ENCODE measurements at regions not wholly inside any gene's neighbourhood (a gene's known extent, or its start where the extent isn't known, plus 50 kb on each side); places are given as distances from the start of the nearest gene placed in this dataset.
A peak's percentile ranks its signal among the peaks of the same experiment; 100 is the strongest.

DNA sequence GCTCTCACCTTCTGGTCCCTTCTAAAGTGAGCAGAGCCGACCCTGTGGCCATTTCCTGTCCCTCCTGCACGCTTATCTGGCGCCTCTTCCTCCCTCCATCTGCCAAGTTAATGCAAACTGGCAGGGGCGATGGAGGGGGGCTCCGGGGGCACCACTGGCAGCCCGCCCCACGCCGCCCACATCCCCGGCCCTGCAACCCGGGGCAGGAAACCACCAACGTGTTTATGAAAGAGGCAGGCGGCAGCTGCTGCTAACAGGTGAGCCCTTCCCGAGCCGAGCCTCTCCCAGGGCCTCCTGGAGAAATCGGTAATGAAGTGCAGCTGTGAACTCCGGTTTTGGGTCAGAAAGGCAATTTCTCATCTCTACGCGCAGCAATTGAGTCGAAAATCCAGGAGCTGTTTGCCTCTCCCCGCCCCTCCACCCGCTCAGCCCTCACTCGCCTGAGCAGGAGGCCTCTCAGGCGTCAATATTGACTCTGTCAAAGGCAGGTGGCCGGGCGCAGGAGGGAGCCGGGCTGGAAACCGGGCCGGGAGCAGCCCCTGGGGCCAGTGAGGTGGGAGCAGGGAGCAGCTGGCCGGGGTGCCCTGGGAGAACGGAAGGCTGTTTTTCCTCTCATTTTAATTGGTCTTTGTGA is 164.4 kb upstream of the GSE1 start (continued):
- TF ChIP-seq, protein P1, sequence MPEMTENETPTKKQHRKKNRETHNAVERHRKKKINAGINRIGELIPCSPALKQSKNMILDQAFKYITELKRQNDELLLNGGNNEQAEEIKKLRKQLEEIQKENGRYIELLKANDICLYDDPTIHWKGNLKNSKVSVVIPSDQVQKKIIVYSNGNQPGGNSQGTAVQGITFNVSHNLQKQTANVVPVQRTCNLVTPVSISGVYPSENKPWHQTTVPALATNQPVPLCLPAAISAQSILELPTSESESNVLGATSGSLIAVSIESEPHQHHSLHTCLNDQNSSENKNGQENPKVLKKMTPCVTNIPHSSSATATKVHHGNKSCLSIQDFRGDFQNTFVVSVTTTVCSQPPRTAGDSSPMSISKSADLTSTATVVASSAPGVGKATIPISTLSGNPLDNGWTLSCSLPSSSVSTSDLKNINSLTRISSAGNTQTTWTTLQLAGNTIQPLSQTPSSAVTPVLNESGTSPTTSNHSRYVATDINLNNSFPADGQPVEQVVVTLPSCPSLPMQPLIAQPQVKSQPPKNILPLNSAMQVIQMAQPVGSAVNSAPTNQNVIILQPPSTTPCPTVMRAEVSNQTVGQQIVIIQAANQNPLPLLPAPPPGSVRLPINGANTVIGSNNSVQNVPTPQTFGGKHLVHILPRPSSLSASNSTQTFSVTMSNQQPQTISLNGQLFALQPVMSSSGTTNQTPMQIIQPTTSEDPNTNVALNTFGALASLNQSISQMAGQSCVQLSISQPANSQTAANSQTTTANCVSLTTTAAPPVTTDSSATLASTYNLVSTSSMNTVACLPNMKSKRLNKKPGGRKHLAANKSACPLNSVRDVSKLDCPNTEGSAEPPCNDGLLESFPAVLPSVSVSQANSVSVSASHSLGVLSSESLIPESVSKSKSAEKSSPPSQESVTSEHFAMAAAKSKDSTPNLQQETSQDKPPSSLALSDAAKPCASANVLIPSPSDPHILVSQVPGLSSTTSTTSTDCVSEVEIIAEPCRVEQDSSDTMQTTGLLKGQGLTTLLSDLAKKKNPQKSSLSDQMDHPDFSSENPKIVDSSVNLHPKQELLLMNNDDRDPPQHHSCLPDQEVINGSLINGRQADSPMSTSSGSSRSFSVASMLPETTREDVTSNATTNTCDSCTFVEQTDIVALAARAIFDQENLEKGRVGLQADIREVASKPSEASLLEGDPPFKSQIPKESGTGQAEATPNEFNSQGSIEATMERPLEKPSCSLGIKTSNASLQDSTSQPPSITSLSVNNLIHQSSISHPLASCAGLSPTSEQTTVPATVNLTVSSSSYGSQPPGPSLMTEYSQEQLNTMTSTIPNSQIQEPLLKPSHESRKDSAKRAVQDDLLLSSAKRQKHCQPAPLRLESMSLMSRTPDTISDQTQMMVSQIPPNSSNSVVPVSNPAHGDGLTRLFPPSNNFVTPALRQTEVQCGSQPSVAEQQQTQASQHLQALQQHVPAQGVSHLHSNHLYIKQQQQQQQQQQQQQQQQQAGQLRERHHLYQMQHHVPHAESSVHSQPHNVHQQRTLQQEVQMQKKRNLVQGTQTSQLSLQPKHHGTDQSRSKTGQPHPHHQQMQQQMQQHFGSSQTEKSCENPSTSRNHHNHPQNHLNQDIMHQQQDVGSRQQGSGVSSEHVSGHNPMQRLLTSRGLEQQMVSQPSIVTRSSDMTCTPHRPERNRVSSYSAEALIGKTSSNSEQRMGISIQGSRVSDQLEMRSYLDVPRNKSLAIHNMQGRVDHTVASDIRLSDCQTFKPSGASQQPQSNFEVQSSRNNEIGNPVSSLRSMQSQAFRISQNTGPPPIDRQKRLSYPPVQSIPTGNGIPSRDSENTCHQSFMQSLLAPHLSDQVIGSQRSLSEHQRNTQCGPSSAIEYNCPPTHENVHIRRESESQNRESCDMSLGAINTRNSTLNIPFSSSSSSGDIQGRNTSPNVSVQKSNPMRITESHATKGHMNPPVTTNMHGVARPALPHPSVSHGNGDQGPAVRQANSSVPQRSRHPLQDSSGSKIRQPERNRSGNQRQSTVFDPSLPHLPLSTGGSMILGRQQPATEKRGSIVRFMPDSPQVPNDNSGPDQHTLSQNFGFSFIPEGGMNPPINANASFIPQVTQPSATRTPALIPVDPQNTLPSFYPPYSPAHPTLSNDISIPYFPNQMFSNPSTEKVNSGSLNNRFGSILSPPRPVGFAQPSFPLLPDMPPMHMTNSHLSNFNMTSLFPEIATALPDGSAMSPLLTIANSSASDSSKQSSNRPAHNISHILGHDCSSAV (CRISPR knock-in tag; IDR thresholded peaks at IDR 0.05; ENCODE audit: borderline replicate concordance): no peak
- TF ChIP-seq HNRNPUL1 (IDR thresholded peaks at IDR 0.05; ENCODE audit: low read depth, low read length) (no peak), TOE1 (CRISPR knock-in tag; IDR thresholded peaks at IDR 0.05) (peak; percentile 39; the same call in 1 of the 2 replicates), GZF1 (CRISPR knock-in tag; IDR thresholded peaks at IDR 0.05) (peak; percentile 85; the same call in 1 of the 2 replicates), KDM5A (IDR thresholded peaks at IDR 0.05; ENCODE audit: borderline replicate concordance, low read length) (no peak), DR1 (CRISPR knock-in tag; IDR thresholded peaks at IDR 0.05) (no peak), POLR2AphosphoS5 (IDR thresholded peaks at IDR 0.05; ENCODE audit: low read depth, low read length) (no peak), NFE2 (CRISPR knock-in tag; IDR thresholded peaks at IDR 0.05) (no peak), ZNF660 (CRISPR knock-in tag; IDR thresholded peaks at IDR 0.05; ENCODE audit: borderline replicate concordance, low read depth) (no peak), SRSF9 (IDR thresholded peaks at IDR 0.05; ENCODE audit: borderline replicate concordance, insufficient read depth, low read depth, low read length, poor library complexity, severe bottlenecking) (no peak), ZNF547 (CRISPR knock-in tag; IDR thresholded peaks at IDR 0.05) (0 out of 2 replicates have a peak, but pooled peaks have one; percentile 19), GTF3A (CRISPR knock-in tag; conservative IDR thresholded peaks at IDR 0.05) (no peak), CBX5 (CRISPR knock-in tag; IDR thresholded peaks at IDR 0.05; ENCODE audit: borderline replicate concordance) (peak; percentile 56; the same call in 1 of the 2 replicates), ZNF282 (IDR thresholded peaks at IDR 0.05; ENCODE audit: partially characterized antibody) (no peak), ATM (IDR thresholded peaks at IDR 0.05; ENCODE audit: borderline replicate concordance) (no peak), ZNF674 (CRISPR knock-in tag; IDR thresholded peaks at IDR 0.05; ENCODE audit: low read depth) (no peak), MIXL1 (CRISPR knock-in tag; IDR thresholded peaks at IDR 0.05) (peak; percentile 83), SMYD3 (CRISPR knock-in tag; IDR thresholded peaks at IDR 0.05) (peak; percentile 76; the same call in 1 of the 2 replicates), MYC (CRISPR knock-in tag; IDR thresholded peaks at IDR 0.05; ENCODE audit: borderline replicate concordance) (peak; percentile 59; the same call in 1 of the 2 replicates)
- TF ChIP-seq, protein P2, sequence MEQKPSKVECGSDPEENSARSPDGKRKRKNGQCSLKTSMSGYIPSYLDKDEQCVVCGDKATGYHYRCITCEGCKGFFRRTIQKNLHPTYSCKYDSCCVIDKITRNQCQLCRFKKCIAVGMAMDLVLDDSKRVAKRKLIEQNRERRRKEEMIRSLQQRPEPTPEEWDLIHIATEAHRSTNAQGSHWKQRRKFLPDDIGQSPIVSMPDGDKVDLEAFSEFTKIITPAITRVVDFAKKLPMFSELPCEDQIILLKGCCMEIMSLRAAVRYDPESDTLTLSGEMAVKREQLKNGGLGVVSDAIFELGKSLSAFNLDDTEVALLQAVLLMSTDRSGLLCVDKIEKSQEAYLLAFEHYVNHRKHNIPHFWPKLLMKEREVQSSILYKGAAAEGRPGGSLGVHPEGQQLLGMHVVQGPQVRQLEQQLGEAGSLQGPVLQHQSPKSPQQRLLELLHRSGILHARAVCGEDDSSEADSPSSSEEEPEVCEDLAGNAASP (CRISPR knock-in tag; IDR thresholded peaks at IDR 0.05; ENCODE audit: borderline replicate concordance): peak; percentile 81; the same call in 1 of the 2 replicates
- TF ChIP-seq, protein P3, sequence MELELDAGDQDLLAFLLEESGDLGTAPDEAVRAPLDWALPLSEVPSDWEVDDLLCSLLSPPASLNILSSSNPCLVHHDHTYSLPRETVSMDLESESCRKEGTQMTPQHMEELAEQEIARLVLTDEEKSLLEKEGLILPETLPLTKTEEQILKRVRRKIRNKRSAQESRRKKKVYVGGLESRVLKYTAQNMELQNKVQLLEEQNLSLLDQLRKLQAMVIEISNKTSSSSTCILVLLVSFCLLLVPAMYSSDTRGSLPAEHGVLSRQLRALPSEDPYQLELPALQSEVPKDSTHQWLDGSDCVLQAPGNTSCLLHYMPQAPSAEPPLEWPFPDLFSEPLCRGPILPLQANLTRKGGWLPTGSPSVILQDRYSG (CRISPR knock-in tag; IDR thresholded peaks at IDR 0.05): peak; percentile 94
